TTC549 (cell line): ENCODE measurements at regions not wholly inside any gene's neighbourhood (a gene's known extent, or its start where the extent isn't known, plus 50 kb on each side); places are given as distances from the start of the nearest gene placed in this dataset.

ENCODE experiments used
- FAIRE-seq: peaks from 2 replicates; lab custom pipeline; 2012; peaks lifted over from hg19 to GRCh38; lab: Jason Lieb, UNC

- no peak for FAIRE-seq
Measured at GRCh38 chr11:115081972-115082371, 403.6 kb downstream of the NXPE2 start.

GRCh38 chr11:115083144-115083806 is 404.9 kb downstream of the NXPE2 start:
- no peak for FAIRE-seq

GRCh38 chr11:115084231-115084630 is 405.9 kb downstream of the NXPE2 start:
- FAIRE-seq = no peak

GRCh38 chr11:115085461-115086210 is 407.3 kb downstream of the NXPE2 start:
- no peak for FAIRE-seq

GRCh38 chr11:115087791-115088190 is 409.5 kb downstream of the NXPE2 start:
- FAIRE-seq = no peak

- FAIRE-seq = no peak
Measured at GRCh38 chr11:115092516-115092915, 411.7 kb downstream of the CADM1 start.

- FAIRE-seq = no peak
Measured at GRCh38 chr11:115097796-115098408, 406.3 kb downstream of the CADM1 start.

GRCh38 chr11:115100706-115101105 is 403.5 kb downstream of the CADM1 start:
- FAIRE-seq = no peak

GRCh38 chr11:115103921-115104320 is 400.3 kb downstream of the CADM1 start:
- no peak for FAIRE-seq

- no peak for FAIRE-seq
Measured at GRCh38 chr11:115104851-115105453, 399.3 kb downstream of the CADM1 start.

GRCh38 chr11:115111066-115111465 is 393.1 kb downstream of the CADM1 start:
- no peak for FAIRE-seq

GRCh38 chr11:115112754-115113153 is 391.5 kb downstream of the CADM1 start:
- FAIRE-seq = no peak

- no peak for FAIRE-seq
Measured at GRCh38 chr11:115117956-115118493, 386.2 kb downstream of the CADM1 start.

GRCh38 chr11:115119146-115119545 is 385.1 kb downstream of the CADM1 start:
- FAIRE-seq = no peak
